ENCODE measurements at regions not wholly inside any gene's neighbourhood (a gene's known extent, or its start where the extent isn't known, plus 50 kb on each side); places are given as distances from the start of the nearest gene placed in this dataset.

DNA sequence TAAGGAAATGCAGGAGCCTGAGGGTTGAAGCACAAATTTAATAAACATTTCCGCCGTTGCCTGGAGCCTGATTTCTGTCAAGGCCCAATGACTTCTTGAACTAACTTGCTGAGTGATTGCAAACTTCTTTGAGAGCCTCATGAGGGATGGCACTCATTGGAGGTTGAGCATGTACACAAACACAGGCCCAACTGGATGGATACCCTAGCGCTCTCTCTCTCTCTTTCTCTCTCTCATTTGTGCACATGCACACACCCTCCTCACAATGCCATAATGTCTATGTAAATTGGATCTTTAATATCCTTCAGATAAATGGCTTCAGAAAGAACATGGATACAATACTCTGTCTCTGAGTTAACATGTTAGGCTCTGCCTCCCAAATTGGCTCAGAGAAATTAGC, 597.7 kb upstream of the CADM1 start:
- TF ChIP-seq, protein P1, sequence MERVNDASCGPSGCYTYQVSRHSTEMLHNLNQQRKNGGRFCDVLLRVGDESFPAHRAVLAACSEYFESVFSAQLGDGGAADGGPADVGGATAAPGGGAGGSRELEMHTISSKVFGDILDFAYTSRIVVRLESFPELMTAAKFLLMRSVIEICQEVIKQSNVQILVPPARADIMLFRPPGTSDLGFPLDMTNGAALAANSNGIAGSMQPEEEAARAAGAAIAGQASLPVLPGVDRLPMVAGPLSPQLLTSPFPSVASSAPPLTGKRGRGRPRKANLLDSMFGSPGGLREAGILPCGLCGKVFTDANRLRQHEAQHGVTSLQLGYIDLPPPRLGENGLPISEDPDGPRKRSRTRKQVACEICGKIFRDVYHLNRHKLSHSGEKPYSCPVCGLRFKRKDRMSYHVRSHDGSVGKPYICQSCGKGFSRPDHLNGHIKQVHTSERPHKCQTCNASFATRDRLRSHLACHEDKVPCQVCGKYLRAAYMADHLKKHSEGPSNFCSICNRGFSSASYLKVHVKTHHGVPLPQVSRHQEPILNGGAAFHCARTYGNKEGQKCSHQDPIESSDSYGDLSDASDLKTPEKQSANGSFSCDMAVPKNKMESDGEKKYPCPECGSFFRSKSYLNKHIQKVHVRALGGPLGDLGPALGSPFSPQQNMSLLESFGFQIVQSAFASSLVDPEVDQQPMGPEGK (CRISPR knock-in tag; IDR thresholded peaks at IDR 0.05; ENCODE audit: borderline replicate concordance), result no peak
- no peak for TF ChIP-seq ZFP30 (CRISPR knock-in tag; IDR thresholded peaks at IDR 0.05)
- TF ChIP-seq, protein P2, sequence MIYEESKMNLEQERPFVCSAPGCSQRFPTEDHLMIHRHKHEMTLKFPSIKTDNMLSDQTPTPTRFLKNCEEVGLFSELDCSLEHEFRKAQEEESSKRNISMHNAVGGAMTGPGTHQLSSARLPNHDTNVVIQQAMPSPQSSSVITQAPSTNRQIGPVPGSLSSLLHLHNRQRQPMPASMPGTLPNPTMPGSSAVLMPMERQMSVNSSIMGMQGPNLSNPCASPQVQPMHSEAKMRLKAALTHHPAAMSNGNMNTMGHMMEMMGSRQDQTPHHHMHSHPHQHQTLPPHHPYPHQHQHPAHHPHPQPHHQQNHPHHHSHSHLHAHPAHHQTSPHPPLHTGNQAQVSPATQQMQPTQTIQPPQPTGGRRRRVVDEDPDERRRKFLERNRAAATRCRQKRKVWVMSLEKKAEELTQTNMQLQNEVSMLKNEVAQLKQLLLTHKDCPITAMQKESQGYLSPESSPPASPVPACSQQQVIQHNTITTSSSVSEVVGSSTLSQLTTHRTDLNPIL (CRISPR knock-in tag; IDR thresholded peaks at IDR 0.05; ENCODE audit: low read depth), result no peak
- no peak for TF ChIP-seq ZC3H10 (CRISPR knock-in tag; IDR thresholded peaks at IDR 0.05)
- no peak for TF ChIP-seq OSR1 (CRISPR knock-in tag; IDR thresholded peaks at IDR 0.05)
- TF ChIP-seq, protein P3, sequence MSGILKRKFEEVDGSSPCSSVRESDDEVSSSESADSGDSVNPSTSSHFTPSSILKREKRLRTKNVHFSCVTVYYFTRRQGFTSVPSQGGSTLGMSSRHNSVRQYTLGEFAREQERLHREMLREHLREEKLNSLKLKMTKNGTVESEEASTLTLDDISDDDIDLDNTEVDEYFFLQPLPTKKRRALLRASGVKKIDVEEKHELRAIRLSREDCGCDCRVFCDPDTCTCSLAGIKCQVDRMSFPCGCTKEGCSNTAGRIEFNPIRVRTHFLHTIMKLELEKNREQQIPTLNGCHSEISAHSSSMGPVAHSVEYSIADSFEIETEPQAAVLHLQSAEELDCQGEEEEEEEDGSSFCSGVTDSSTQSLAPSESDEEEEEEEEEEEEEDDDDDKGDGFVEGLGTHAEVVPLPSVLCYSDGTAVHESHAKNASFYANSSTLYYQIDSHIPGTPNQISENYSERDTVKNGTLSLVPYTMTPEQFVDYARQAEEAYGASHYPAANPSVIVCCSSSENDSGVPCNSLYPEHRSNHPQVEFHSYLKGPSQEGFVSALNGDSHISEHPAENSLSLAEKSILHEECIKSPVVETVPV (CRISPR knock-in tag; IDR thresholded peaks at IDR 0.05), result no peak
- no peak for TF ChIP-seq RARB (CRISPR knock-in tag; IDR thresholded peaks at IDR 0.05)
